Epithelial cell of esophagus (primary cell): ENCODE measurements at regions not wholly inside any gene's neighbourhood (a gene's known extent, or its start where the extent isn't known, plus 50 kb on each side); places are given as distances from the start of the nearest gene placed in this dataset.

Experiments used
- DNase-seq: peaks from one replicate; pipeline ENCODE4 v3.0.0; 2010; ENCODE audit warnings: low read depth
- H3K4me3 ChIP-seq: 2 replicates; pipeline ENCODE4 v1.5.1; 2011; ENCODE audit warnings: mild to moderate bottlenecking, low read length, control low read depth
- CTCF ChIP-seq: IDR thresholded peaks from 2 replicates; pipeline ENCODE4 v1.5.1; 2011; ENCODE audit warnings: low read depth, mild to moderate bottlenecking, low read length, control low read depth, inconsistent platforms; ENCODE audit not compliant: insufficient read depth; ENCODE audit errors: missing control alignments

- no peak for DNase-seq
- H3K4me3 ChIP-seq, result no peak overlapping the region
- no peak for TF ChIP-seq CTCF
These were observed 234.8 kb downstream of the SHOX start for GRCh38 chrX:865422-865821.

- DNase-seq, result no peak
- TF ChIP-seq CTCF, result no peak
- H3K4me3 ChIP-seq, result no peak overlapping the region
These were observed 231.3 kb downstream of the SHOX start for GRCh38 chrX:861921-862320.

- TF ChIP-seq CTCF, result no peak
- H3K4me3 ChIP-seq, result no peak overlapping the region
- DNase-seq, result no peak
These were observed 230.8 kb downstream of the SHOX start for GRCh38 chrX:861340-861890.

GRCh38 chrX:859329-859728, 228.7 kb downstream of the SHOX start:
- no peak for DNase-seq
- no peak for TF ChIP-seq CTCF
- H3K4me3 ChIP-seq, result no peak overlapping the region

- H3K4me3 ChIP-seq, result no peak overlapping the region
- no peak for TF ChIP-seq CTCF
- no peak for DNase-seq
These were observed 228.0 kb downstream of the SHOX start for GRCh38 chrX:858542-859078.

GRCh38 chrX:857376-857775, 226.8 kb downstream of the SHOX start:
- TF ChIP-seq CTCF, result no peak
- H3K4me3 ChIP-seq, result no peak overlapping the region
- no peak for DNase-seq

GRCh38 chrX:856566-857290, 226.1 kb downstream of the SHOX start:
- no peak overlapping the region for H3K4me3 ChIP-seq
- no peak for DNase-seq
- TF ChIP-seq CTCF, result no peak
